Astrocyte of the spinal cord (primary cell): ENCODE measurements at regions not wholly inside any gene's neighbourhood (a gene's known extent, or its start where the extent isn't known, plus 50 kb on each side); places are given as distances from the start of the nearest gene placed in this dataset.

ENCODE experiments used
- DNase-seq: peaks from one replicate; pipeline ENCODE4 v3.0.0; 2011; ENCODE audit warnings: low read depth, low spot score
- H3K4me3 ChIP-seq: 2 replicates; pipeline ENCODE4 v1.5.1; 2011; ENCODE audit warnings: low read depth, mild to moderate bottlenecking, low read length, moderate library complexity
- CTCF ChIP-seq: IDR thresholded peaks from 2 replicates; pipeline ENCODE4 v1.5.1; 2012; ENCODE audit warnings: low read depth, mild to moderate bottlenecking, low read length, inconsistent platforms
- in situ Hi-C: cut with HindIII; loops from 2 replicates; pipeline ENCODE4 v1.10.0; 2017; ENCODE audit warnings: low sequenced_read_pairs

GRCh38 chr3:115348951-115349745, 202.1 kb upstream of the ZBTB20 start:
- no peak for DNase-seq
- H3K4me3 ChIP-seq = no peak overlapping the region
- TF ChIP-seq CTCF = no peak
- in situ Hi-C loops = no loop called here

- TF ChIP-seq CTCF = no peak
- DNase-seq = peak; percentile 26
- in situ Hi-C loops = no loop called here
- H3K4me3 ChIP-seq = no peak overlapping the region
Observed at GRCh38 chr3:115350606-115351005, 203.5 kb upstream of the ZBTB20 start.

GRCh38 chr3:115351193-115351592, 204.1 kb upstream of the ZBTB20 start:
- no peak for TF ChIP-seq CTCF
- no peak for DNase-seq
- H3K4me3 ChIP-seq = no peak overlapping the region
- in situ Hi-C loops = no loop called here

- no peak for TF ChIP-seq CTCF
Observed at GRCh38 chr3:115354010-115354409, 206.9 kb upstream of the ZBTB20 start.

GRCh38 chr3:115357456-115357855, 210.4 kb upstream of the ZBTB20 start:
- DNase-seq = no peak
- TF ChIP-seq CTCF = no peak
- in situ Hi-C loops = no loop called here
- H3K4me3 ChIP-seq = no peak overlapping the region

More at GRCh38 chr3:115354010-115354409, 206.9 kb upstream of the ZBTB20 start:
- DNase-seq = no peak
- in situ Hi-C loops = no loop called here
- H3K4me3 ChIP-seq = no peak overlapping the region

GRCh38 chr3:115359536-115359935, 212.4 kb upstream of the ZBTB20 start:
- in situ Hi-C loops = no loop called here
- H3K4me3 ChIP-seq = no peak overlapping the region
- TF ChIP-seq CTCF = no peak
- peak; percentile 64 for DNase-seq
